ENCODE measurements at regions not wholly inside any gene's neighbourhood (a gene's known extent, or its start where the extent isn't known, plus 50 kb on each side); places are given as distances from the start of the nearest gene placed in this dataset.
A peak's percentile ranks its signal among the peaks of the same experiment; 100 is the strongest.
"Not testable (repeated sequence)": the region's sequence is repeated elsewhere in the genome, so short reads cannot be mapped to it uniquely, and the experiment has no call there.

DNA sequence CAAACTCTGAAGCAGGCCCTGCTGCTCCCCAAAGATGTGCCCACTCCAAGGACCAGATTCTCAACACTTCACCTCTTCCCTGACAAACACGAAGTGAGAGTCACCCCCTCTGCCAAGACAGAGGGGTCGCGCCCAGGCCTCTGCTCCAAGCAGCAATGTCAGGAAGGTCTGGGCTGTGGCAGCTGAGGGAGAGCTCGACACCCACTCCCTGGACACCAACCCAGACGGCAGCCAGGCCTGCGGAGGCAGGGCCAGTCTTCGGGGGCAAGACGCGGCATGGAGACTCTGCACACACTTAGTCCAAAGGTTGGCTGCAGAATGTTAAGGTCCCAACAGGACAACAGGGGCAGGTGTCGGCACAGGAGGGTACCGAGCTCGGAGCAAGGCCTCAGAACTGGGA lies 144.2 kb downstream of the DLL1 start:
- DNase-seq, result no peak

DNA sequence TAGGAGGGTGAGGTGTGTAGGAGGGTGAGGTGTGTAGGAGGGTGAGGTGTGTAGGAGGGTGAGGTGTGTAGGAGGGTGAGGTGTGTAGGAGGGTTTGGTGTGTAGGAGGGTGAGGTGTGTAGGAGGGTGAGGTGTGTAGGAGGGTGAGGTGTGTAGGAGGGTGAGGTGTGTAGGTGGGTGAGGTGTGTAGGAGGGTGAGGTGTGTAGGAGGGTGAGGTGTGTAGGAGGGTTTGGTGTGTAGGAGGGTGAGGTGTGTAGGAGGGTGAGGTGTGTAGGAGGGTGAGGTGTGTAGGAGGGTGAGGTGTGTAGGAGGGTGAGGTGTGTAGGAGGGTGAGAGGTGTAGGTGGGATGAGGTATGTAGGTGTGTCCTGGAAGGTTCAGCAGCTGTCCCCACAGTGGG lies 144.7 kb downstream of the DLL1 start:
- not testable (repeated sequence) for DNase-seq

DNA sequence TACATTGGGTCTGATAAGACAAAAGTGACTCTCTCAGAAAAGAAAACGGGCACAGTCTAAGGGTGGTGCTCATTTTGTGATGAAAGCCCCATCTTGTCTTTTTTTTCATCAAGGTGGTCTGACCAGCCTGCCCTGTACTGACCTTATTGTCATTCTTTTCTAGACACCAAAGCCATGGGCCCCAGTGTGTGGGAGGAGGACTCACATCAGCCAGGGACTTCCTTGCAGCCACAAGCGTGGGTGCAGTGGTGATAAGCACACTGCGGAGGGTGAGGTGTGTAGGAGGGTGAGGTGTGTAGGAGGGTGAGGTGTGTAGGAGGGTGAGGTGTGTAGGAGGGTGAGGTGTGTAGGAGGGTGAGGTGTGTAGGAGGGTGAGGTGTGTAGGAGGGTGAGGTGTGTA lies 145.2 kb downstream of the DLL1 start:
- DNase-seq, result peak in 1 of 2 donors; percentile 8

DNA sequence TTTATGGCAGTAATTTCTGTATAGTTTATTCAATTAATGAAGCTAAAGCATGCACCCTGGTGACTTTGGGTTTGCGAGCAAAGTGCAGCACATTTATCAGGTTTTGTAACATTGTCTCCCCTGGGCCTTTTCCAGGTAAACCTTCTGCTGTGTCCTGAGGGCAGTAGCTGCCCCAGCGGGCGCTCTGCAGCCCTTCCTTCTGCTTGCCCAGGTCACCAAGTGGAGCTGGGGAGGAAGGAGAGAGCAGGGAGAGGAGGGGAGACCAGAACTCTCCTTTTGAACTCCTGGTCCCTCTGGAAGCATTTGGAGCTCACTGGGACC lies 145.6 kb downstream of the DLL1 start:
- no peak for DNase-seq

DNA sequence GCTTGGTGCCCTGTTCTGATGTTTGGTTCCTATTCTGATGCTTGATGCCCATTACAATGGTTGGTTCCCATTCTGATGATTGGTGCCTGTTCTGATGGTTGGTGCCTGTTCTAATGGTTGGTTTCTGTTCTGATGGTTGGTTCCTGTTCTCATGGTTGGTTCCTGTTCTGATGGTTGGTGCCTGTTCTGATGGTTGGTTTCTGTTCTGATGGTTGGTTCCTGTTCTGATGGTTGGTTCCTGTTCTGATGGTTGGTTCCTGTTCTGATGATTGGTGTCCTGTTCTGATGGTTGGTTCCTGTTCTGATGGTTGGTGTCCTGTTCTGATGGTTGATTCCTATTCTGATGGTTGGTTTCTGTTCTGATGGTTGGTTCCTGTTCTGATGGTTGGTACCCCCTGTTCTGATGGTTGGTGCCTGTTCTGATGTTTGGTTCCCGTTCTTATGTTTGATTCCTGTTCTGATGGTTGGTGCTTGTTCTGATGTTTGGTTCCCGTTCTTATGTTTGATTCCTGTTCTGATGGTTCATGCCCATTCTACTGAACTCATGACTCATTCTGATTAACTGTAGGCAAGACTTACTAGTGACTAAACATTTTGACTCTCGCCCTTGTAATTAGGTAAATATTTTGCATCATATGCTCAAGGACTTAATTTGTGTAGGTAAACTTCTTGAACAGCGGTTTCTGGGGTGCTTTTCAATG lies 146.2 kb downstream of the DLL1 start:
- peak; percentile 11 to 26 for DNase-seq

DNA sequence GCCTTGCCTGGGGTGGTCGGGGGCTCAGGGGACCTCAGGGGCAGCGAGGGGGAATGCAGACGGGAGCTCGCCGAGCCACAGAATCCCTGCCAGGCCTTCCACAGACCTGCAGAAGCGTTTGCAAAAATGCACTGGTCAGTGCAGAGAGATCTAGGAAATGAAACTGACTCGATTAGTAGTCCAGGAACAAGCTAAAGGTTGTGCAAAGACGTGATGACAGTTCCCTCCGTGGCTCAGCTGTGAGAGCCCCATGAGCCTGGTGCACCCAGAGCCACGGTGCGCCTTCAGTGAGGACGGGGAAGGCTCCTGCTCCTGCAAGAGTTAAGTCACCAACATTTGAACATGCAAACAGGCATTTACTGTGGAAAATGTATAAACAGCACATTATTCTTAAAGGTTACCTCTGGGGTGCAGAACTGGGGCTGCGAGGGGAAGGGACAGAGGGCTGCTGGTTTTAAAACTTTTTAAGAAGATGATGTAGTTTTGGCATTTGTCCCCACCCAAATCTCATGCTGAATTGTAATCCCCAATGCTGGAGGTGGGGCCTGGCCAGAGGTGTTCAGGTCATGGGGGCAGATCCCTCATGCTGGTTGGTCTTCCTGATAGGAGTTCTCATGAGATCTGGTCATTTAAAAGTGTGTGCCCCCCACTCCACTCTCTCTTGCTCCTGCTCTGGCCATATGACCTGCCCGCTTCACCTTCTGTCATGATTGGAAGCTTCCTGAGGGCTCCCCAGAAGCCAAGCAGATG lies 147.3 kb downstream of the DLL1 start:
- no peak for DNase-seq

DNA sequence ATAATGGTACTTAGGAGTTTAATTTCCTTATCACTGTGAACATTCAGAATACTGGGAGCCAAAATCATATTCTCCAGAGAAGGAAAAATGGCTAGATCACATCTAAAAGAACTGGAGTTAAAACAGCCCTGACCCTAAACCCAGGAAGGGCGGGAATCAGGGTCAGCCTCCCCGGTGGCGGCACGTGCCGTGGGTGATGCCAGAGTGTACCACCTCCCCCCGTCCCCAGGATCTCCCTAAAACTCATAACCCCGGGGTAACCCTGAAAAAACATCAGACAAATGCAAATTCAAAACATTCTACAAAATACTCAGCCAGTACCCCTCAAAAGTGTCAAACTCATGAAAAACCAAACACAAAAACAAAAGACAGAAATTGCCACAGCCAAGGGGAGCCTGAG lies 148.3 kb downstream of the DLL1 start:
- no peak for DNase-seq

DNA sequence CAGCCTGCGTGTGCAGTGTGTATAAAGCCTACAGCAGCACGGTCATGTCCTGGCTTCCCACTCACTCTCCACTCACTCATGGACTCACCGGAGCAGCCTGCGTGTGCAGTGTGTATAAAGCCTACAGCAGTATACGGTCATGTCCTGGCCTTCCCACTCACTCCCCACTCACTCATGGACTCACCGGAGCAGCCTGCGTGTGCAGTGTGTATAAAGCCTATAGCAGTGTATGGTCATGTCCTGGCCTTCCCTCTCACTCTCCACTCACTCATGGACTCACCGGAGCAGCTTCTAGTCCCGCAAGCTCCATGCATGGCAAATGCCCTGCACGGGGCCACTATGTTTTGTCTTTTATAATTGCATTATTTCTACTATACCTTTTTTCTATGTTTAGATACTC lies 149.8 kb downstream of the DLL1 start:
- not testable (repeated sequence) for DNase-seq

DNA sequence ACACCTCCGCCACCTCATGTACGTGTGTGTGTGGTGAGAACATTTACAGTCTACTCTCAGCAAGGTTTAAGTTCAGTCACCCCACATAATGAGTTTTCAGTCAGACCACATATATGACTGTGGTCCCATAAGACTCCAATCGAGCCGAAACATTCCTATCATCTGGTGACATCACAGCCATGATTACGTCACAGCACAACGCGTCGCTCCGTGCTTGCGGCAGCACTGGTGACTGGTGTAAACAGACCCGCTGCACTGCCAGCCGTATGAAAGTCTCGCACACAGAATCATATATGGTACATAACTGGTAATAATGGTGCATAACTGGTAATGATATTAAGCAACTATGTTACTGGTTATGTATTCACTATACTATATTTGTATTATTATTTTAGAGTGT lies 150.7 kb downstream of the DLL1 start:
- no peak for DNase-seq

DNA sequence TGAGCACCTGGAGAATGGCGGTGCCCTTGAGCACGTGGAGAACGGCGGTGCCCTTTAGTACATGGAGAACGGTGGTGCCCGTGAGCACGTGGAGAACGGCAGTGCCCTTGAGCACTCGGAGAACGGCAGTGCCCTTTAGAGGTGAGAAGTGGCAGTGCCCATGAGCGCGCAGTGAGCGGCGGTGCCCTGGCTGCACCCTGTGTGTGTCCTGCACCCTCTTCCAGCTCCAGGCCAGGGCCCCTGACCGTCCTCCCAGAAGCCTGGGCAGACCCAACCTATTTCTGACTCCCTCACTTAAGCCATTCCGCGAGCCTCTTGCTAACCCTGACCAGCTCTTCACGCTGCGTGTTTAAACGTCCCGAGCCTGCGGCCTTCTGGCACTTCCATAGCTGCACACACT lies 151.3 kb downstream of the DLL1 start:
- DNase-seq, result no peak

DNA sequence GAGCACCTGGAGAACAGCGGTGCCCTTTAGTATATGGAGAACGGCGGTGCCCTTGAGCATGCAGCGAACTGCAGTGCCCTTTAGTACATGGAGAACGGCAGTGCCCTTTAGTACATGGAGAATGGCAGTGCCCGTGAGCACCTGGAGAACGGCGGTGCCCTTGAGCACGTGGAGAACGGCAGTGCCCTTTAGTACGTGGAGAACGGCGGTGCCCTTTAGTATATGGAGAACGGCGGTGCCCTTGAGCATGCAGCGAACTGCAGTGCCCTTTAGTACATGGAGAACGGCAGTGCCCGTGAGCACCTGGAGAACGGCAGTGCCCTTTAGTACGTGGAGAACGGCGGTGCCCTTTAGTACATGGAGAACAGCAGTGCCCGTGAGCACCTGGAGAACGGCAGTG lies 151.8 kb downstream of the DLL1 start:
- not testable (repeated sequence) for DNase-seq

DNA sequence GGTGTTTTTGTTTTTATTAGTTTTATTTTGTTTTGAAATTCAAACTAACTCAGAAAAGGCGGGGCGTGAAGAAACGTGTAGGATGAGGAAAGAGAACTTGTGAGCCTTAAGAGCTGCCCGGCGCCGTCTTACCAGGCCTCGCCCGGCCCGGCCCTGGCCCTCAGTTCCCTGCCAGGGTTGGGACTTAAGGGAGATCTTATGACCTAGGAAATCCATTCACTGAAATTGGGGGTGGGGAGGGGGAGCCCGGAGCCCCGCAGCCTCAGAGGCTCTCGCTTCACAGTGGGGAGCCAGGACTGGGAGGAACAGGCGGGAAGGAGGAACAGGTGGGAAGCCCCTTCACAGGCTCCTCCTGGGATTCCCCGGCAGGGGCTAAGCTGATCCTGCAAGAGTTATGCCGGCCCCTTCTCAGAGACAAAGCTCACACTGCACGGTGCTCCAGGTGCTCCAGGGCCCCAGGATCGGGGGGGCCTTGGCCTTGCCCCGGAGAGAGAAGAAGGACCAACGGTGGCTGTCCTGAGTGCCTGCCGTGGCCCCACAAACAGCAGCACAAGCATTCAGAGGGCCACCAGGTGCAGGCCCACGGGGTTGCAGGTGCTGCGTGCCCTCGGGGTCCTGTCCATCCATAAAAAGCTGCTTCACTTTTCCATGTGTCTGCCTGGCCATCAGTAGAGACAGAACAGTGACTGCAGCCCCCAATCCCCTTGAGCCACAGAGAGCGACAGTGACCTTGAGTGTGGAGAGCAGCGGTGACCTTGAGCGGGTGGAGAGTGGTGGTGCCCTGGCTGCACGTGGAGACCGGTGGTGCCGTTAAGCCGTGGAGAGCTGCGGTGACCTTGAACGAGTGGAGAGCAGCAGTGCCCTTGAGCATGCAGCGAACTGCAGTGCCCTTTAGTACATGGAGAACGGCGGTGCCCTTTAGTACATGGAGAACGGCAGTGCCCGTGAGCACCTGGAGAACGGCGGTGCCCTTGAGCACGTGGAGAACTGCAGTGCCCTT lies 152.7 kb downstream of the DLL1 start:
- no peak for DNase-seq

DNA sequence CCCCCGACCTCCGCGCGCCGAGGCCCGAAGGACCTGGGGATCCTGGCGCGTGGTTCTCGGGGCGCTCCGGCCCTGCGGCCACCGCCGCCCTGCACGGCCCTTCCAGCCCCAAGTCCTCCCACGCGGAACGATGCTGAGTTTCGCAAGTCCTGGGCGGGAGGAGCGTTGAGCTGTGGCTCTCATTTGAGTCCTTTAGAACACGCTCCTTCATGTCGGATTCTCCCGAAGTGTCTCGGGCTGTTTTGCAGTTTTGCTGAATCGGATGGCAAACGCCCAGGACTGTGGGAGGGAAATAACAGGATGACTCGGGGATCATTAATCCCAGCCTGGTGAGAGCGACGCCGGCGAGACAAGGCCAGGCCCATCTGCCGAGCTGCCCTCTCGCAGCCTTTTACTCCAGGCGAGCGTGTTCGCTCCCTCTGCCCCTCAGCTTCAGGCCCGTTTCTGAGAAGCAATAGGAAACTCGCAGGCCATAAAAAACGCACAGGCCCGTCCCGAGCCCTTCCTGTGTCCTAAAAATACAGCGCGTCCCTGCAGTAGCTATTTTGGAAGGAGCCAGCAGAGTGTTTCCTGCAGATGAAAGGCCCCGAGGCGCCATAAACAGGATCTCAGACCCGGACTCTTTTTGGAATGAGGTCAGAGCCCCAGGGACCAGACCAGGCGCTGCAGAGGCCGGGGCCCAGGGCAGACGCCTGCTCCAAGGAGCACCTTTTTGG lies 153.5 kb downstream of the DLL1 start:
- DNase-seq, result no peak

DNA sequence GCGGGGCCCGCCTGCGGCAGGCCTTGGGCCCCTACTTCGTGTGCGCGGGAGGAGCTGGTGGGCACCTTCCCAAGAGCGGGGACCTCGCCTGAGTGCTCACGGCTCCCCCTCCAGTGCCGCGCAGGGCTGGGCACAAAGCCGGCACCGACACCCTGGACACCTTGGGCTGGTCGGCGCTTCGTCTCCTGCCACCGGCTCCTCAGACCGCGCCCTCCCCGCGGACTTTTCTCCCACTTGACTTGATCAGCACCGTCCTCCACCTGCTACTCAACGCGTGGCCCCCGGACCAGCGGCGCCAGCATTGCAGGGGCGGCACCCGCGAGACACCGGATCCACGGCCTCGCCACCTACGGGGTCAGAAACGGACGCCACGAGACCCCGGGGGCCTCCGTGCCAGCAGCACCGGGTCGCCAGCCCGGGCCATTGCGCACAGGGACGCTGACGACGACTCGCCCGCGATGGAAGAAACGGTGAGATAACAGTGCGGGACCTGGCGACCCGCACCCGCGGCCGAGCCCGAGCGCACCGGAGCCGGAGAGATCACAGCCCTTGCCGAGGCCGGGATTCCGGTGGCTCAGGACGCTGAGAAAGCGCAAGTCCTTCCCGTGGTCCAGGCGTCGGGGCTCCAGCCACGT lies 154.2 kb downstream of the DLL1 start:
- no peak for DNase-seq

DNA sequence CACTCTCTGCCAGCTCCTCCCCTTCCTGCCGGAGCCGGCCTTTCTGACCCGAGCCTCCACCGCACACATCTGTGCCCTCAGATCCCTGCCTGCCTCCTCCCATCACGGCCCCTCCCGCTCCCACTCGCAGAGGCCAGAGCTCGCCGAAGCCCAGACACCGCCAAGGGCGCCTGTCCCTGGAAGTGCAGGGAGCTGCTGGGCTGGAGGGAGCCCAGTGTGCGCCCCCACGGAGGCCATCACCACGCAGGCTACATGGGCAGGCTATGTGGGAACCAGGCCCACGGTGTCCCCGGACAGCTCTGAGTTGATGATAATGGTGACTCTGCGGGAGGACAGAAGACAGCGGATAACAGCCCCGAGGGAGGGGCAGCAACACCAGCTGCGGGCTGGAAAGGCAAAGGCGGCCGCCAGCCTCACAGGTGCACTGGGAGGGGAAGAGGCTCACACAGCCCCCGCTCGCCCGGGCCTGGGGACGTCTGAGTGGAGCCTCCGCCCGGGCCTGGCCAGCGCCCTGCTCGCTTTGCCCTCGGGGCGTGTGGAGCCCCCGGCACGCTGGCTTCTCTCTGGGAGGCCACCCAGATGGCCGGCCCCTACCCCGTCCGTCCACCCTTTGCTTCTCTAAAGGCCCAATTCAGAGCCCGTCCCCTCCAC lies 154.9 kb downstream of the DLL1 start:
- DNase-seq, result no peak

DNA sequence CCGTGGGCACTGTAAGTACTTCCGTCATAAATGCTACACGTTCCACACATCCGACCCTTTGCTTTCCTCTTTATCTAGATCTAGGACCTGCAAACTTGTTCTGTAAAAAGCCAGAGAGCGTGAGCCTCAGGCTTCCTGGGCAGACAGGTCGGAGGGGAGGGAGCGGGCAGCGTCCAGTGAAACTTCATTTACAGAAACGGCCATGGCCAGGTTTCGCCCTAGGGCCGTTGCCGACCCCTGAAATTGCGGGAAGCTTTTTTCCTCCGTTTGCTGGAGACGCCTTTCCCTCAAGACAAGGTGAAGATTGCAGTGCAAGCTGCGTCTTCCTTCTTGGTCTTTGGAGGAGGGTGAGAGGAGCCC lies 155.4 kb downstream of the DLL1 start:
- no peak for DNase-seq

DNA sequence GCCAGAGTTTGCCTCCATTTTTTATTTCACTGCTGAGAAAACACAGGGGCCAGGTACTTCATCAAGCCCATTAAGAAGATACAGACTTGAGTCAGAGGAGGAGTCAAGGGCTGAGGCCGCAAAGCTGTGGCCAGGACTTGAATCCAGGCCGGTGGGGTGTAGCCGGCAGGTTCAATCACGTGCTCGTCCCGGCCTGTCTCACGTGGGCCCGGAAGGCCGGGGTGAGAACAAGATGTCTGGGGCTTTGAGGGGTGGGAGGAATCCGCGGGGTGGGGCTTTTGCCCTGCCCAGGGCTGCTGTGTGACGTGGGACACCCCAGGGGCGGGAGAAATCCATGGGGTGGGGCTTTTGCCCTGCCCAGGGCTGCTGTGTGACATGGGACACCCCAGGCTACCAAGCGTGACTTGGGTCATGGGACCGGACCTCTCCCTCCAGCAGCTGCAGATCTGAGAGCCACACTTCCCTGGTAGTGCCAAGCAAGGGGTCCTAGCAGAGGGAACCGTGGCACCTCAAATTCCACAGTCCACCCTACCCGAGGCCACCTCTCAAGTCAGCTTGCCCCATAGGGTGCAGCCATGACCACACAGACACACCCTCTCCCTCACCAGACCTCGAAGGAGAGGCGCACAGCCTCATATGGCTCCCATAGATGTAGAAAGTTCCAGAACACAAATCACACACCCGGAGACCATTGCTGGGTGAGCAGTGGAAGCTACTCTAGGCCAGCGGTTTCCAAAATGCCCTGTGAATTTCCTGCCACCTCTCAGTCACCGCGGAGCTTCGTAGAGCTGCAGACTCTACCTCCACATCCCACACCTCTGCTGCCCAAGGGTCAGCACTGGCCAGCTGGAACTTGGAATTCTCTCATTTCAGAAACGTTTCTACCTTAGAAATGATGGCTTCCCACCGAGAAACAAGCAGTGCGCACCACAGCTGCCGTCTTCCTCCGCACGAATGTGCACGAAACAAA lies 156.1 kb downstream of the DLL1 start:
- DNase-seq, result no peak

DNA sequence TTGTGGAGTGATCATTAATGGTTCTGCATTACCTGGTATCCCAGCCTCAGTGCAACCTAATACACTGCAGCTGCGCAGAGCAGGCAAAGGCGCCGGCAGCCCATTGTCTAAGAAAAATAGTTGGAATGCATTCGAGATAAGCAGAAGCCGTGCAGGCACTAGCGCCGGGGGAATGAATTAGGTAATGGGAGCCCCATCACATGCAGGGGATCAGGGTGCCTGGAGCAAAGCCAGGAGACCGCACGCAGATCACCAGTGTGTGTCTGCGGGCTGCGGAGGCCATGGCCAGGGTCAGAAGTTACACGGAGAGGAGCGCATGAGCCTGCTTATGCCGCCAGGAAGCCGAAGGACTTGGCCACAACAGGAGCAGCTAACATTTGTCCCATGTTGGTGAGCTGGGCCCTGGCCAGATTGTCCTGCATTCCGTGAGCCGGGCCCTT lies 156.8 kb downstream of the DLL1 start:
- no peak for DNase-seq

DNA sequence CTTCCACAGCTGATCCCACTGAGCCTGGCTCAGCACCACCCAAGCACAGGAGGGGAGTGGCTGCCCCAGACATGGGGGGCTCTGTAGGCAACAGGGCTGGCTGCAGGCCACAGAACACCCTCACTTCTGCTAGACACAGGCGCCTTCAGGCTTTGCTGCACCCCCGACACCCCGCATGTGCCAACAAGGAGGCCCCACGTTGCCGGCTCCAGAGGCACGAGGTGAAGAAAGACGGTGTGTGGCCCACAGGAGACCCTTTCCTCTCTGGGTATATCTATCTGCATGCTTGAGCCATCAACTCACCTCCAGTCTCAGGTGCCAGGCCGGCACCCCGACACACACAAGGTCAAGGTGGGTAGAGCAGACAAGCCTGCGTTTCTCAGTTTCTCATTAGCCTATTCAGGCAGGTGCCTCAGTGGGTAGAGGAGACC lies 158.3 kb downstream of the DLL1 start:
- no peak for DNase-seq

DNA sequence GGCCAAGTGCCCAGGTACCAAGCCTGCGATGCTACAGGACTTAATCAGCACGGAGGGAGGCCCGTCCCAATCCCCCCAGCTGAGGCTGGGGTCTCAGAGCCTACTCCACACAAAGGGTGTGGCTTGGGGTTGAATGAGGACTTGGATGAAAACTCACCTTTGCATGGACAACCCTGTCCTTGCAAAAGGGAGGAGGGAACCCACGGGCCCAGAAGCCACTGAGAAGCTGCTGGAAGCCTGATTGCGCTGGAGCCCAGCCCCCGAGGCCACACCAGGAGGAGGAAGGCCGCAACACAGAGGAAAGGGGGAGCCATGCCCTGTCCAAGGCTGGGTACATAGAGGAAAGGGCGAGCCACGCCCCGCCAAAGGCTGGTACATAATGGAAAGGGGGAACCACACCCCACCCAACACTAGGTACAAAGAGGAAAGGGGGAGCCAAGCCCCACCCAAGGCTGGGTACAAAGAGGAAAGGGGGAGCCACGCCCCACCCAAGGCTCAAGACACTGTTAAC lies 158.8 kb downstream of the DLL1 start:
- no peak for DNase-seq

All from inflammatory macrophage treated with lipopolysaccharide for 1 hour (primary cell).